RWPE1 (cell line): ENCODE measurements at regions not wholly inside any gene's neighbourhood (a gene's known extent, or its start where the extent isn't known, plus 50 kb on each side); places are given as distances from the start of the nearest gene placed in this dataset.

Experiments used
- CTCF ChIA-PET: fragments of 350-600 bp; sonication (Branson Sonifier 250); formaldehyde crosslinking; extraction: SDS; loops from one replicate; lab custom pipeline; 2021; lab: Yijun Ruan, JAX
- POLR2A ChIA-PET: fragments of 400-600 bp; formaldehyde crosslinking; extraction: SDS; loops from one replicate; lab custom pipeline; 2020; ENCODE audit warnings: antibody characterized with exemption; ENCODE audit not compliant: low non-redundant PET; lab: Yijun Ruan, JAX
- DNase-seq: peaks from one replicate; pipeline ENCODE4 v3.0.0; 2012; ENCODE audit warnings: low spot score
- H3K27ac ChIP-seq: fragments of 450-650 bp; 2 replicates; pipeline ENCODE4 v1.5.1; 2017
- CTCF ChIP-seq: fragments of 450-650 bp; conservative IDR thresholded peaks from 2 replicates; pipeline ENCODE4 v1.5.1; 2017; ENCODE audit warnings: low read depth, mild to moderate bottlenecking

- H3K27ac ChIP-seq = no peak overlapping the region
- TF ChIP-seq CTCF = no peak
- ChIA-PET CTCF (no interaction called here), POLR2A (no interaction called here)
- no peak for DNase-seq
Observed at GRCh38 chr6:165753506-165753905, 90.5 kb upstream of the PDE10A start.

- POLR2A ChIA-PET = no interaction called here
- no peak for TF ChIP-seq CTCF
- H3K27ac ChIP-seq = no peak overlapping the region
- CTCF ChIA-PET = no interaction called here
- no peak for DNase-seq
Observed at GRCh38 chr6:165752451-165752850, 89.4 kb upstream of the PDE10A start.

- H3K27ac ChIP-seq = no peak overlapping the region
- ChIA-PET CTCF (no interaction called here), POLR2A (no interaction called here)
- no peak for DNase-seq
- TF ChIP-seq CTCF = no peak
Observed at GRCh38 chr6:165751486-165751885, 88.4 kb upstream of the PDE10A start.

- TF ChIP-seq CTCF = no peak
- no peak for DNase-seq
- no peak overlapping the region for H3K27ac ChIP-seq
- ChIA-PET POLR2A (no interaction called here), CTCF (no interaction called here)
Observed at GRCh38 chr6:165749163-165749562, 86.1 kb upstream of the PDE10A start.

- ChIA-PET CTCF (interaction anchor here (0.7 kb wide), 1 partner anchor 479 kb away, joined by 3 read pairs; no protein-coding TSS in a partner anchor), POLR2A (no interaction called here)
- H3K27ac ChIP-seq = no peak overlapping the region
- DNase-seq = no peak
- no peak for TF ChIP-seq CTCF
Observed at GRCh38 chr6:165748390-165748789, 85.3 kb upstream of the PDE10A start.

- TF ChIP-seq CTCF = no peak
- no peak overlapping the region for H3K27ac ChIP-seq
- POLR2A ChIA-PET = no interaction called here
- CTCF ChIA-PET = interaction anchor here (0.7 kb wide), 1 partner anchor 480 kb away, joined by 3 read pairs; no protein-coding TSS in a partner anchor
- DNase-seq = no peak
Observed at GRCh38 chr6:165747963-165748362, 84.9 kb upstream of the PDE10A start.

- ChIA-PET POLR2A (no interaction called here), CTCF (no interaction called here)
- no peak for DNase-seq
- H3K27ac ChIP-seq = no peak overlapping the region
- TF ChIP-seq CTCF = no peak
Observed at GRCh38 chr6:165746331-165746730, 83.3 kb upstream of the PDE10A start.
